GM13976 (cell line): ENCODE measurements at regions not wholly inside any gene's neighbourhood (a gene's known extent, or its start where the extent isn't known, plus 50 kb on each side); places are given as distances from the start of the nearest gene placed in this dataset.

Experiments
- DNase-seq: peaks from one replicate; pipeline ENCODE4 v3.0.0; 2012; ENCODE audit warnings: low spot score
- CTCF ChIP-seq: IDR thresholded peaks from 2 replicates; pipeline ENCODE4 v1.5.1; 2012; ENCODE audit warnings: borderline replicate concordance, mild to moderate bottlenecking; ENCODE audit not compliant: insufficient read depth; ENCODE audit errors: extremely low read depth, missing control alignments, control extremely low read depth
- in situ Hi-C: fragments of 300-500 bp; cut with MboI; formaldehyde crosslinking; loops from one replicate; pipeline ENCODE4 v1.12.0; 2022; ENCODE audit warnings: low sequenced_read_pairs, mixed read lengths, inconsistent platforms; ENCODE audit not compliant: unreplicated experiment

GRCh38 chr4:110260299-110260698, 61.9 kb upstream of the ELOVL6 start:
- TF ChIP-seq CTCF: no peak
- in situ Hi-C loops: no loop called here

GRCh38 chr4:110250023-110250387, 51.6 kb upstream of the ELOVL6 start:
- TF ChIP-seq CTCF: no peak
- in situ Hi-C loops: no loop called here
- DNase-seq: no peak

More at GRCh38 chr4:110260299-110260698, 61.9 kb upstream of the ELOVL6 start:
- DNase-seq: no peak

- DNase-seq: no peak
- in situ Hi-C loops: no loop called here
- TF ChIP-seq CTCF: no peak
Measured at GRCh38 chr4:110248831-110249253, 50.4 kb upstream of the ELOVL6 start.
